RWPE1 (cell line): ENCODE measurements at regions not wholly inside any gene's neighbourhood (a gene's known extent, or its start where the extent isn't known, plus 50 kb on each side); places are given as distances from the start of the nearest gene placed in this dataset.

Experiments
- CTCF ChIA-PET: fragments of 350-600 bp; sonication (Branson Sonifier 250); formaldehyde crosslinking; extraction: SDS; loops from one replicate; lab custom pipeline; 2021; lab: Yijun Ruan, JAX
- POLR2A ChIA-PET: fragments of 400-600 bp; formaldehyde crosslinking; extraction: SDS; loops from one replicate; lab custom pipeline; 2020; ENCODE audit warnings: antibody characterized with exemption; ENCODE audit not compliant: low non-redundant PET; lab: Yijun Ruan, JAX
- DNase-seq: peaks from one replicate; pipeline ENCODE4 v3.0.0; 2012; ENCODE audit warnings: low spot score
- H3K27ac ChIP-seq: fragments of 450-650 bp; 2 replicates; pipeline ENCODE4 v1.5.1; 2017
- TF ChIP-seq, protein P1 (sequence below): fragments of 450-650 bp; conservative IDR thresholded peaks from 2 replicates; pipeline ENCODE4 v1.5.1; 2017; ENCODE audit warnings: low read depth, mild to moderate bottlenecking

DNA sequence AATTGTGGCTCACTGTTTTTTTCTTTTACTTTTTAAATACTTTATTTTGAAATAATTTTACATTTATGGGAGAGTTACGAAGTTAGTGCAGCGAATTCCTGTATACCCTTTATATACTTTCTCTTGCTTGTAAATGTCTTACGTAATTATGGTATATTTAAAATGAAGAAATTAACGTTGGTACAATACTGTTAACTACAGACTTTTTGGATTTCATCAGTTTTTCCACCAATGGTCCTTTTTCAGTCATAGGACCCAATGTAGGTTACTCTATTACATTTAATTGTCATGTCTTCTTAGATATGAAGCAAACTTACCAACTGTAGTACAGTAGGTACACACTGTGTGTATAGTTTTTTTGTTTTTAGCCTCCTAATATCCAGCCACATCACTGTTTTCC is 76.3 kb downstream of the BOLA3 start:
- TF ChIP-seq, protein P1, sequence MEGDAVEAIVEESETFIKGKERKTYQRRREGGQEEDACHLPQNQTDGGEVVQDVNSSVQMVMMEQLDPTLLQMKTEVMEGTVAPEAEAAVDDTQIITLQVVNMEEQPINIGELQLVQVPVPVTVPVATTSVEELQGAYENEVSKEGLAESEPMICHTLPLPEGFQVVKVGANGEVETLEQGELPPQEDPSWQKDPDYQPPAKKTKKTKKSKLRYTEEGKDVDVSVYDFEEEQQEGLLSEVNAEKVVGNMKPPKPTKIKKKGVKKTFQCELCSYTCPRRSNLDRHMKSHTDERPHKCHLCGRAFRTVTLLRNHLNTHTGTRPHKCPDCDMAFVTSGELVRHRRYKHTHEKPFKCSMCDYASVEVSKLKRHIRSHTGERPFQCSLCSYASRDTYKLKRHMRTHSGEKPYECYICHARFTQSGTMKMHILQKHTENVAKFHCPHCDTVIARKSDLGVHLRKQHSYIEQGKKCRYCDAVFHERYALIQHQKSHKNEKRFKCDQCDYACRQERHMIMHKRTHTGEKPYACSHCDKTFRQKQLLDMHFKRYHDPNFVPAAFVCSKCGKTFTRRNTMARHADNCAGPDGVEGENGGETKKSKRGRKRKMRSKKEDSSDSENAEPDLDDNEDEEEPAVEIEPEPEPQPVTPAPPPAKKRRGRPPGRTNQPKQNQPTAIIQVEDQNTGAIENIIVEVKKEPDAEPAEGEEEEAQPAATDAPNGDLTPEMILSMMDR = no peak
- ChIA-PET POLR2A (no interaction called here), CTCF (no interaction called here)
- no peak overlapping the region for H3K27ac ChIP-seq
- DNase-seq = no peak

DNA sequence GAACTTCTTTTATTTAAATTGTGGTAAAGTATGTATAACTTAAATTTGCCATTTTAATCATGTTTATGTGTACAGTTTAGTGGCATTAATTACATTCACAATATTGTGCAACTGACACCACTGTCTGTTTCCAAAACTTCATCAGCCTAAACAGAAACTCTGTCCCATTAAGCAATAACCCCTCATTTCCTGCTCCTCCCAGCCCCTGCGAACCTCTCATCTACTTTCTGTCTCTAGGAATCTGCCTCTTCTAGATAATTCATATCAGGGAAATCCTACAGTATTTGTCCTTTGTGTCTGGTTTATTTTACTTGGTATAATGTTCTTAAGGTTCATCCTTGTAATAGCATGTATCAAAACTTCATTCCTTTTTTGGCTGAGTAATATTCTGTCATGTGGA is 75.1 kb downstream of the BOLA3 start:
- ChIA-PET POLR2A (no interaction called here), CTCF (interaction anchor here (0.7 kb wide), 1 partner anchor 135 kb away, joined by 4 read pairs; no protein-coding TSS in a partner anchor)
- DNase-seq = no peak
- TF ChIP-seq, protein P1 = no peak
- no peak overlapping the region for H3K27ac ChIP-seq

DNA sequence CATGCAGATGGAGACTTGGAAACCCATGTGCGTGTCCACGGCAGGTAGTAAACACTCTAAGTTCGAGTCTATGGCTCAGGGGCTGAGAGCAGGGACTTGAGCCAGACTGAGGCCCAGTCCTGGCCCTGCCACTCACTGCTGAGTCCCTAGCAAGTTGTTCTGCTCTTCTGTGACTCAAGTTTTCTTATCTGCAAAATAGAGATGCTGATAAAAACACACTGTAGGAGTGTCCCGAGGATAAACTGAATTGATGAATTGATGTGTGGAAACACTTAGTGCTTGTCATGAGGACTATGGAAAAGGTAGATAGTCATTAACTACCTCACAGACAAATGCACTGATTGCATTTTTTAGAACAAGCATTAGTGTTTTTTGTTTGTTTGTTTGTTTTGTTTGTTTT is 73.2 kb downstream of the BOLA3 start:
- CTCF ChIA-PET = interaction anchor here (1.0 kb wide), 1 partner anchor 30 kb away, joined by 3 read pairs; no protein-coding TSS in a partner anchor
- POLR2A ChIA-PET = no interaction called here
- no peak overlapping the region for H3K27ac ChIP-seq
- TF ChIP-seq, protein P1 = no peak
- no peak for DNase-seq

DNA sequence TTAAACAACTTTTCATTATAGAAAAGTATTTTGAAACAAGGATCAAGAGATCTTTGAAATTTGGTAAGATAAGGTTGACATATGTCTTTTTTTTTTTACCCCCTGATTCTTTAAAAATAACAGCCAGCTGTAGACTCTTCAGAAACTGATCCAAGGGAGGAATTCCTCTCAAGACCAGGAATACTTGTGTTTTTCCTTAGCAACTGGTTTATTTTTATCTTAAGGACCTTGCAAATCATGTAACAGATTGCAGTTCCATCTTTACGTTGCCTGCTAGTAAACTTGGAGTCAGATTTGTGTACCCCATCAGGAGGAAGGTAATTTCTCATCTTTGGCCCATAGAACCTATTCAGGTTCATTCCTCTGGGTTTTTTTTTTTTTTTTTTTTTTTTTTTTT is 71.6 kb downstream of the BOLA3 start:
- DNase-seq = no peak
- TF ChIP-seq, protein P1 = no peak
- ChIA-PET POLR2A (no interaction called here), CTCF (interaction anchor here (0.7 kb wide), 2 partner anchors 28 to 182 kb away, joined by 3 to 6 read pairs; no protein-coding TSS in a partner anchor)
- H3K27ac ChIP-seq = no peak overlapping the region

DNA sequence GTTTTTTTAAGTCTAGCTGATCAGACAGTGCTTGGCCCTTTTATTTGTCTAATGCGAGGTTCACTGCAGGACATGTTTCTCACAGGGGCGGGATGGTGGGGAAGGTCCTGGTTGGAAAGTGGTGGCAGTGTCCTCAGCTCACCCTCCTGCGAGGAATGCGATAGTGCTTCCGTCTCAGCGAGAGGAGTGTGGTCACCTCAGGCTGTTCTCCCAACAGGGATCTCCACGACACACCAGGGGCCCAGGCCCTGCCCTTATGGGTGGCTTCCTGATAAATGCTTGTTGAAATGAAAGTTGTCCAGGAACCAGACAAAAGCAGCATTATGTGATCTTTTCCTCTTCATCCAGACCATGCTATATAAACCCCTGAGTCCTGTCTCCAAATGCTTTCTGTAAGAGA is 70.1 kb downstream of the BOLA3 start:
- DNase-seq = no peak
- TF ChIP-seq, protein P1 = no peak
- H3K27ac ChIP-seq = no peak overlapping the region
- ChIA-PET POLR2A (no interaction called here), CTCF (no interaction called here)

DNA sequence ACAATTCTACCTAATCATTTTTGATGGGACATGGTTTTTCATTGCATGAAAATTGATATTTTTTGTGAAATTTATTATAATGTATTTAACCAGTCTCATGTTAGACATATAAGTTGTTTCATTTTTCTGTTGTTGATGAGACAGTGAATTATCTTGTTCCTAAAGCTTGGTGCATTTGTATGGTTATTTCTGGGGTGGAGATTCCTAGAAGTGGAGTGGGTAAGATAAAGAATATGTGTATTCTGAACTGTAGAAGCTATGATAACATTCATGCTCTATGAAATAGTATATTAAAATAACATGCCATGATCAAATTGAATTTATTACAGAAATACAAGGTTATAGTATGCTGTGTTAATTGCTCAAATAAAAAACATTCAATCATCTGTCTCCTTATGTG is 69.2 kb downstream of the BOLA3 start:
- CTCF ChIA-PET = no interaction called here
- TF ChIP-seq, protein P1 = no peak
- POLR2A ChIA-PET = no interaction called here
- no peak for DNase-seq
- no peak overlapping the region for H3K27ac ChIP-seq
